NCI-H226 (cell line): ENCODE measurements at regions not wholly inside any gene's neighbourhood (a gene's known extent, or its start where the extent isn't known, plus 50 kb on each side); places are given as distances from the start of the nearest gene placed in this dataset.

ENCODE experiments used
- DNase-seq: peaks from one replicate; pipeline ENCODE4 v3.0.0-alpha.2; 2015

DNA sequence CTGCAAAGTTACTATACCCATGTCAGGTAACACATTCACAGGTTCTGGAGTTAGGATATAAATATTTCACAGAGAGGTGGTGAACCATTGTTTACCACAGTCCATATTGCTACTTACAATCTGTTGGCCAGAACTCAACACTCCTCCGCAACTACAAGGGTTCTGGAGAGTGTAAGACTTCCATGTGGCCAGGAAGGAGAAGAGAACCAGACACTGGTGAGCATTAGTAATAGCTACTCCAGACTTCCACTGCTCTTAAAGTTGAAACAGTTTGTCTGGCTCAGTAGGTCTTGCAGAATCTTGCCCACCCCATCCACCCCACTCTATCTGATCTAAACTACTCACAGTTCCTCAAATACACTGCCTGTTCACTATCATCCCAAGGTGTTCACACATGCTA lies 369.6 kb downstream of the DUSP6 start:
- DNase-seq, result no peak

DNA sequence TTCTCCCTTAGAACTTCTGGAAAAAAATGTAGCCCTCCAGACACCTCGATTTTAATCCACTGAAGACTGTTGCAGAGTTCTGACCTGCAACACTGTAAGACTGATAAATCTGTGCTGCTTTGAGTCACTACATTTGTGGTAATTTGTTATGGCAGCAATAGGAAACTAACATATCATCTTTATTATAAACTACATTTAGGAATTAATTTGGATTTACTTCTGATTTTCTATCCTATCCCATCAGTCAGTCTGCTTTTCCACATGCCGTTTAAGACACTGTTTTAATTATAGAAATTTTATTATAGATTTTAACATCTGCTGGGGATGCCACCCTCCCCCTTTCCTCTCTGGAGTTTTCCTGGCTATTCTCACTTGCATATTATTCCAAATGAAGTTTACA lies 375.2 kb downstream of the DUSP6 start:
- no peak for DNase-seq

DNA sequence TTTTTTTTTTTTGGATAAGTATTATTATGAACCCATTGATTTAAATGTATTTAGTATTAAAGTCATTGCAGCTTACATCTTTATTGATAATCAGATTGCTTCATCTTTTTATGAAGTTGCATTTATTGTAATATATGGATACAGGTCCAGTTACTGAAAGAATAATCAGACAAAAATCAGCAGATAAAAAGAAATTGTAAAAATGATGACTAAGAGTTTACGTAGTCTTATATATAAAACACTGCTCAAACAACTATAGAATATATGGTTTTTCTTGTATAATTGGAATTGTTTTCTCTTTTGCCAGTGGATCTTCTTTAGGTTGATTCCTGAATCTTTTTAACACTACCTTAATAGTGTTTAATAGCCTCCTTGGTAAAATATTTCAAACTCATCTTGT lies 378.3 kb downstream of the DUSP6 start:
- DNase-seq, result no peak

- DNase-seq, result no peak
These were observed 381.6 kb downstream of the DUSP6 start for GRCh38 chr12:88970740-88971139.

GRCh38 chr12:88969127-88969526 lies 383.2 kb downstream of the DUSP6 start:
- no peak for DNase-seq

DNA sequence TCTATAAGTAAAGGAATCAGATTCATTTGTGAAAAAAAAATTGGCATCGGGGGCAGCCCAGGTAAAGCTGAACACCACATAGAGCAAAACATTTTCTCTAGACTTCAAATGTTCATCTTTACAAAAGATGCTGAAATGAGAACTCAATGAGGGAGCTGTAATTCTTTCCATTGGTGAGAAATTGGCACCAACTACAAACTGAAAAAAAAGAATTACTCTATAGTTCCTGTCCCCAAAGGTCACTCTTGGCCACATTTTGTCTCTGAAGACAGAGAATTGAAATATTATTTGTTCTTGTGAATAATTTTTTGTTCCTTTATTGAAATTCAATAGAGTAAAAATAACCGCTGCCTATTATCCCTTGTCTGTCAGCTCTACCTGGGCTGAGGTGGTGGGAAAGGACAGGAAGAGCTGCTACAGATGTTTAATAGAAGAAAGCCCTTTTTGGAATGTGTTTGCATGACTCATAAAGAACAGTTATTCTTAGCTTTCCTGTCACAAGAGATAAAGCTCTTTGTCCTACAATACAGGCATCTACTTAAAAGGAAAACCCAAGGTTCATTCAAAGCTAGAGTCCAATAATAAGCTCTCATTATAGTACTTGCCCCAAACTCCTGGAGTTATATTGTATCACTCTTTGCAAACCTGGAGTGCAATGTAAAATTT lies 380.1 kb upstream of the KITLG start:
- no peak for DNase-seq

GRCh38 chr12:88958946-88959345 lies 378.7 kb upstream of the KITLG start:
- no peak for DNase-seq

- DNase-seq, result no peak
These were observed 377.9 kb upstream of the KITLG start for GRCh38 chr12:88958153-88958552.

GRCh38 chr12:88957358-88957757 lies 377.1 kb upstream of the KITLG start:
- peak; percentile 17 for DNase-seq

- no peak for DNase-seq
These were observed 375.3 kb upstream of the KITLG start for GRCh38 chr12:88955531-88955930.

GRCh38 chr12:88953029-88953586 lies 372.8 kb upstream of the KITLG start:
- DNase-seq, result no peak

- DNase-seq, result peak; percentile 50
These were observed 372.3 kb upstream of the KITLG start for GRCh38 chr12:88952562-88952942.

DNA sequence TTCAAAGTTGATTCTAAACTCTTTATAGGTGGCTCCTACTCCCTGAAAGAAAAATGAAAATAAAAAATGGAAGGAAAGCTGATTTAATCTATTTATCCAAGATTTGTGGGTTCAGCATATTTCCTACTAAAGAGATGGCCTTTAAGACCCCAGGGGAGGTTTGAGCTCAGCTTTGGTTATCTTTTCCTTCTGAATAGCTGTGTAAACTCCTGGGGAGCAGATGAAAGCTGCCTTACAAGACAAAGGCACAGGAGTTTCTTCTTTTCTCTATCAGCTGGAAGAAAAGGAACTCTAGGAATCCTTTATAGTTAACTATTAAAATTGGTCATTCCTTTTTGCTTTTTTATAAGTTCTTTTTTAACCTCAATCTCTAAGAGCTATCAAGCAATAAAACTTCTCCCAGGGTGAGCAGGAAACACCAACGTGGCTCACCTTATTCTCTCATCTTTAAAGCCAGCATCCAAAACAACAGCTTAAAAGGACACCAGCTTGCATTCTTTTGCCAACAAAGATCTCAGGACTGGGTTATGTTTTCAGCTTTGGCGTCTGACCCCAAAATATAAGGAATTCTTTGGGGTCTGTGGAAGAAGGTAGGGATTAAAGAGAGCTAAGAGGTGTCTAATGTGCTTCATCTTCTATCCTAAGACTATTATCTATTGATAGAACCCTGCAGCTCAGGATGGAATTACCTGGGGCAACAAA lies 371.7 kb upstream of the KITLG start:
- no peak for DNase-seq

DNA sequence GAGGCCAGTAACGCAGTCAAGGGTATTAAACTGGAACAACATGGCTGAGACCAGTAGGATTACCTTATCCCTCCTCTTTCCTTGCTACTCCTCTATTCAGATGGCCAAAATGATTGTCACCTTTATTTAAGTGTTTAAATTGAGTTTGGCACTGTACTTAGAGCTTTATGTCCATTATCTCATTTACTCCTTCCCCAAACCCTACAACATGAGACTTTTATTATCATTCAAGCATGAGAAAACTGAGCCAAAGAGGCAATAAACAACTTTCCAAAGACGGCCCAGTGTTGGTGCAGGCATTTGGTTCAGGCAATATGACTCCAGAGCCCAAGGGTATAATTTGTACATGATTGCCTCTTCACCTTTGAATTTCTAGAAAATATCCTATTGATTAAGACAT lies 370.9 kb upstream of the KITLG start:
- no peak for DNase-seq

- no peak for DNase-seq
These were observed 367.3 kb upstream of the KITLG start for GRCh38 chr12:88947486-88948043.

DNA sequence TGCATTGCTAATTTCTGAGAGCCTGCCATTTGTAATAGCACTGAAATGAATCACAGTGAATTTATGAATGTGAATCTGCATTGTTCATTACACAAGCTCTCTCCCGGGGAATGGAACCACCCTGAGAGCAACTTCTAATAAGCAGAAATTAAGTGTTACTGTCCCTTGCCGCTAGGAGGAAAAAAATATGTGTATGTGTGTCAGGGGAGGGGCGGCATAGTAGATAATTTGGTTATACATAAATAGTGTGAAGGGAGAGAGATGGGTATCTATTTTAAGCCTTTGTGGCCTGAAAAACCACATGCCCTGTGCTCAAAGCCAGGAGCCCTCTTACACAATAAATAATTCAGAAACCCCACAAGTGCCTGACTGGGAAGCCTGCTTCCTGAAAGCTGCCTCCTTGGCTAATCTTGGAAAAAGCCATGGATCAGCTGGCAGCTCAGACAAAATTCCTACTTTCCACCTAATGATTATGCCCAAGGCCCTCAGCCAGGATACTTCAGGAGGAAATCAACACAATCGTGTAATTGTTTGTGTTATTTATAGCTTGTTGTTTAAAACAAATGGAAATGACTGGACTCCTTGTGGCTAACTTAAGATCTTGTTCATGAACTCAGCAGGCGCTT lies 366.2 kb upstream of the KITLG start:
- peak; percentile 85 for DNase-seq

DNA sequence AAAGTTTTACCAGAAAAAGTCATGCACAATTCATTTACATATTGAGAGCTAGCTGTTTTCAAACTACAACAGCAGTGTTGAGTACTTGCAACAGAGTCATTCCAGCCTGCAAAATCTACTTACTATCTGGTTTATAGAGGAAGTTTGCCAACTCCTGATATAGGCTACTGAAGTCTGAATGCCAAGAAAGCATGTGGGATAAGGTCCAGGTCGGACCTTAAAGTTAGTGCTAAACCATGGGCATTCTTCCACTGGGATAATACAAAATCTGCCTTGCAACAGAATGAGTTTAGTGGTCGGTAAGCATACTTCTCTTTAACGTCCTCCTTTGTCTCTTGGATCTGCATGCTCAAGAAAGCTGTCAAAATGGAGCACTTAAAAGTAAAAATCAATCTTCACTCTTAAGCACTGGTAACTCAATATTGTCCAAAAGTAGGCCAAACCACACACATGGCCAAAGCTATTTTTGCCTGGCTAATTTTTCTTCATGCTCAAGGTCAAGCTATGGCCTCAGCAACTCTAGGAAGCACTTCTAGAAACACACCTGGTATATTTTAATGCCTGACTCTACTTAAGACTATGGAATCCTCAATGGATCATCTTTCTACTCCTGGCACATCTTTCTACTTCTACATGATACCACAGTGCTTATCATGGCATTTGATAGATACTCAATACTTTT lies 364.9 kb upstream of the KITLG start:
- peak; percentile 24 for DNase-seq

GRCh38 chr12:88944397-88944796 lies 364.1 kb upstream of the KITLG start:
- DNase-seq, result peak; percentile 62

- no peak for DNase-seq
These were observed 360.6 kb upstream of the KITLG start for GRCh38 chr12:88940854-88941253.

GRCh38 chr12:88935856-88936255 lies 355.6 kb upstream of the KITLG start:
- no peak for DNase-seq

DNA sequence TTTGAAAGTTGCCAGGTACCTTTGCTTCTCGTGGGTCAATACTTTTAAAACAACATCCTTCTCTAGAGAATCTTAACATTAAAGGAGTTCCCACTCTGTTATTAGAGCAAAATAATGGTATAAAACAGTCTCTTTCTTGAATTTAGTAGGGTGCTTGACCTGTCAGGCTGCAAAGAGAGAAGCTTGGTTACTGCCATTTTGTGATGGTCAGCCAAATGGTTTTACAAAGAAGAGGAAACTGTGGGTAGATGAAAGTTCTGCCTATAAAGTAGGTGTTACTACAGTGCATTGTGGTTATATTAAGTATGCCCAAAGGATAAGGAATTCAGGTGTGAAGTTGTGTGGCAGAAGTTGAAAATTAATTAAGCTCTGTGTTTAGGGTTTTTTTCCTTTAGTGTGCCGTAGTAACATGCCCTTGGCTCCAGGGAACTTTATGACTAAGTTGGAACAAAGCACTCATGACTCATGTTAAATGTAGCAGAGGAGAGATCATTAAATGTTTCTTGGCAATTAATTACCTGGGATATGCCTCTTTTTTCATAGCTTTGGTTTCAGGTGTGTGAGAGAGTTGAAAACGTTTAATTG lies 354.0 kb upstream of the KITLG start:
- DNase-seq, result no peak

DNA sequence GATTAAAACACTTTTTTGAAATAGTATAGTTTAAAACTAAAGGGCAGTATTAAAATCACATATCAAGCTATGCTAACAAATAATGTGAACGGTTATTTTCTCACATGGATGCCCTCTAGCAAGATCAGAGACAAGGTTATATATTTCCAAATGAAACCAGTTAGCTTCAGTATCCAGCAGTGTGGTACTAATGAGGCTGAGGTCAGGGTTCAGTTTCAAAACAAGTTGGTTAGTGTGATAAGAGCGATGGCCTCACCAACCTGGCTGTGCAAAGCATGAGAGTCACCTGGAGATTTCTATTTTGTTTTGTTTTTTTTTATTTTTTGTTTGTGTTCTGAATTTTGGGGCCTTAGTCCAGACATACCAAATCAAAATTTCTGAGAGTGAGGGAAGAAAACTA lies 352.2 kb upstream of the KITLG start:
- no peak for DNase-seq

DNA sequence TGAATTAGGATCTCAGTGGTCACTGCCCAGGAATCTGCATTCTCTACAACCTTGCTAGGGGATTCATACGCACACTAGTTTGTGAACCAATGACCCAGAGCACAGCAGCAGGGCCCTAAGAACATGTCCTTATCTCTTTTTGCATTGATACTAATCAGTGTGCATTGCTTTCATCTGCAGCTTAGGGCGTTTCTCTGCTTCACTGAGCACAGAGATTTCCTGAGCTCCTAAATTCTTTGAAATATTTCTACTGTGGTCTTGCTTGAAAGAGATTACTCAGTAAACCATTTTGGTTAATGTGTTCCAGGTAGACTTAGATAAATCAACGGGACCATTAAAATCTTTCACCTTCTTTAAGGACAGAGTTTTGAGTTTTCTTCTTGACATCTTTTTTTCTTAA lies 351.3 kb upstream of the KITLG start:
- no peak for DNase-seq
